Muscle layer of duodenum (tissue), 2 donors: ENCODE measurements at regions not wholly inside any gene's neighbourhood (a gene's known extent, or its start where the extent isn't known, plus 50 kb on each side); places are given as distances from the start of the nearest gene placed in this dataset.
"Not testable (repeated sequence)": the region's sequence is repeated elsewhere in the genome, so short reads cannot be mapped to it uniquely, and the experiment has no call there.

Experiments
- H3K27ac ChIP-seq: one replicate; pipeline ENCODE4 v1.7.0; 2013; ENCODE audit warnings: mild to moderate bottlenecking, low read length
- H3K27me3 ChIP-seq: one replicate; pipeline ENCODE4 v1.7.0; 2013; ENCODE audit warnings: low read depth, mild to moderate bottlenecking, control low read depth, low read length
- H3K36me3 ChIP-seq, 2 donors: one replicate each; pipeline ENCODE4 v1.7.0; 2013; ENCODE audit warnings: low read length in 2 of 2, control low read depth in 1 of 2, mild to moderate bottlenecking in 1 of 2; ENCODE audit not compliant: insufficient read depth in 2 of 2, control insufficient read depth in 1 of 2
- H3K4me1 ChIP-seq, 2 donors: one replicate each; pipeline ENCODE4 v1.7.0; 2013; ENCODE audit warnings: low read length in 2 of 2, mild to moderate bottlenecking in 2 of 2, control low read depth in 1 of 2, moderate library complexity in 1 of 2; ENCODE audit not compliant: insufficient read depth in 2 of 2, control insufficient read depth in 1 of 2
- H3K4me3 ChIP-seq, 2 donors: one replicate each; pipeline ENCODE4 v1.7.0; 2013; ENCODE audit warnings: low read length in 2 of 2, low read depth in 1 of 2, mild to moderate bottlenecking in 1 of 2
- H3K9me3 ChIP-seq, 2 donors: one replicate each; pipeline ENCODE4 v1.7.0; 2013; ENCODE audit warnings: low read length in 2 of 2, control low read depth in 1 of 2, mild to moderate bottlenecking in 1 of 2; ENCODE audit not compliant: control insufficient read depth in 1 of 2
- donor health status: healthy.

DNA sequence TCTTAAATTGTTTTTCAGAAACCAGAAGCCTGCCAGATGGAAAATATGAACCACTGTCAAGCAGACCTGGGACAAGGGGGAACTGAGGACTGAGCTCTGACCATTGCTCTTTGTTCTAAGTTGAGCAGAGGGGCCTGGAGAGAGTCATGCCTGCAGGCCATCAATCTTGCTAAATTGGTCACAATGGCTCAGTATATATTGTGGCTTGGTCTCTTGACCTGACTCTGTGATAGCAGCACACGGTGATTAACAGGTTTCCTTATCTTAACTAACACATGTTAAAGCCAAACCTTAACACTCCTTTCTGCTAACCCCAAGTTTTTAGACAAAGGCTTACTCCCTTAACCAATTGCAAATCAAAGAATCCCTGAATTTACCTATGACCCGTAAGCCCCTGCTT, 1281.2 kb upstream of the NUDT12 start:
- H3K27me3 ChIP-seq, result no peaks in the 10 kb centered on the region
- H3K36me3 ChIP-seq, result no peaks in the 10 kb centered on the region
- H3K4me1 ChIP-seq, result no peaks in the 10 kb centered on the region
- H3K9me3 ChIP-seq, result peaks cover 0 to 2% of the 10 kb centered on the region in 2 donors
- H3K4me3 ChIP-seq, result no peak overlapping the region
- H3K27ac ChIP-seq, result no peak overlapping the region

DNA sequence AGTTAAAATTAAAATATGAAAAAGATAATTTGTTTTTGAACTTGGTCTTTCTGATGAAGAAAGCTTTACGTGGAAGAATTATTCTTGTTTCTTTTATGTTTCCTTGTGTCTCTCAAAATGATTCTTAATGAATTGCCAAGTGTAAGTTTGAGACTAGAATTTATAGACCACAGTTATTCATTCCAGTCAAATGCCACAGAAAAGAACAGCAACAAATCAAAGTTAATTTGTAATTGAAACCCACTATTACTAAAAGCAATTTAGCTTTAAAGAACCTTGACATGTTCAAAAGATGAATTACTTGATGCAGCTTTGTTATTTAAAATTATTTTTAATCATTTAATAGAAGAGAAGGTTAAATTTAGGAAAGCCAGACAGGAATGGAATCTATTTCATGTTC, 1277.7 kb upstream of the NUDT12 start:
- H3K4me1 ChIP-seq, result no peaks in the 10 kb centered on the region
- no peaks in the 10 kb centered on the region for H3K27me3 ChIP-seq
- H3K27ac ChIP-seq, result no peak overlapping the region
- H3K36me3 ChIP-seq, result no peaks in the 10 kb centered on the region
- H3K4me3 ChIP-seq, result no peak overlapping the region
- no peaks in the 10 kb centered on the region for H3K9me3 ChIP-seq

DNA sequence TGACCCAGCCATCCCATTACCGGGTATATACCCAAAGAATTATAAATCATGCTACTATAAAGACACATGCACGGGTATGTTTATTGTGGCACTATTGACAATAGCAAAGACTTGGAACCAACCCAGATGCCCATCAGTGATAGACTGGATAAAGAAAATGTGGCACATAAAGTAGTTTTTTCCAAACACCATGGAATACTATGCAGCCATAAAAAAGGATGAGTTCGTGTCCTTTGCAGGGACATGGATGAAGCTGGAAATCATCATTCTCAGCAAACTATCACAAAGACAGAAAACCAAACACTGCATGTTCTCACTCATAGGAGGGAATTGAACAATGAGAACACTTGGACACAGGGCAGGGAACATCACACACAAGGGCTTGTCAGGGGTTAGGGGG, 1268.9 kb upstream of the NUDT12 start:
- not testable (repeated sequence) for H3K4me1 ChIP-seq, H3K27me3 ChIP-seq, H3K36me3 ChIP-seq, H3K9me3 ChIP-seq, H3K27ac ChIP-seq, H3K4me3 ChIP-seq

DNA sequence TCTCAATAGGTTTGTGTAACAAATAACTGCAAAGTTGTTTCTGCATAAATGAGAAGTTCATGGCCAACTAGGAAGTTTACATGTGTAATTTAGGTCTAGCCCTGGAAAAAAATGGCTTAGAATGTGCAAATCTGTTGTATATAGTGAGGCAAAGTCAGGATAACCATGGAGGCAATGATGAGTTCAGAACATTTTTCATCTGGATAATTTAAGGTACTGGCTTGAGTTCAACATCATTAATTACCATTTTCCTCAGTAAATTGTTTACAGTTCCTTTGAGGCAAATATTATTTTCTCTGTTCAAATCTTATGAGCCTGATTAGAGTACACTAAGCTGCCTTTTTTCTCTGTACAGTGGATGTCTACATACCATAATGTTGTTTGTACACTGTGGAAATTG, 1259.0 kb upstream of the NUDT12 start:
- no peak overlapping the region for H3K27ac ChIP-seq
- H3K4me3 ChIP-seq, result no peak overlapping the region
- no peaks in the 10 kb centered on the region for H3K9me3 ChIP-seq
- no peaks in the 10 kb centered on the region for H3K36me3 ChIP-seq
- H3K27me3 ChIP-seq, result no peaks in the 10 kb centered on the region
- no peaks in the 10 kb centered on the region for H3K4me1 ChIP-seq

DNA sequence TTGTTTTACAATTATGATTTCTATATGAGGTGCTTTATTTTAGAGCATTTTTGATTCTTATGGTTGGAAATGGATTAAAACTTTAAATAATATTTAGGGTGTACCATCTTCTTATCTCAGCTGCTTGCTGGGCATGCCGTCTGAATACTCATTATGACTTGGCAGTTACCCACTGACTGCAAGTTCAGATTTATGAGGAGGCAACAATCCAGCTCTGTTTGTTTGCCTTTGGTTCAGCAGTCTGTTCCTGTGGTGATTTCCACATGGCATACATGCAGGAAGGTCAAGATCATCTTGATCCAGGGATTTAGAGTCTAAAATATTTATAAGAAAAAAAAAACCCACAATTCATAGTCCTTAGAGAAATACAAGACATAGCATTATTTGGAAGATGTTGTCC, 1254.5 kb upstream of the NUDT12 start:
- no peaks in the 10 kb centered on the region for H3K27me3 ChIP-seq
- no peaks in the 10 kb centered on the region for H3K4me1 ChIP-seq
- H3K9me3 ChIP-seq, result no peaks in the 10 kb centered on the region
- no peaks in the 10 kb centered on the region for H3K36me3 ChIP-seq
- no peak overlapping the region for H3K27ac ChIP-seq
- H3K4me3 ChIP-seq, result no peak overlapping the region

DNA sequence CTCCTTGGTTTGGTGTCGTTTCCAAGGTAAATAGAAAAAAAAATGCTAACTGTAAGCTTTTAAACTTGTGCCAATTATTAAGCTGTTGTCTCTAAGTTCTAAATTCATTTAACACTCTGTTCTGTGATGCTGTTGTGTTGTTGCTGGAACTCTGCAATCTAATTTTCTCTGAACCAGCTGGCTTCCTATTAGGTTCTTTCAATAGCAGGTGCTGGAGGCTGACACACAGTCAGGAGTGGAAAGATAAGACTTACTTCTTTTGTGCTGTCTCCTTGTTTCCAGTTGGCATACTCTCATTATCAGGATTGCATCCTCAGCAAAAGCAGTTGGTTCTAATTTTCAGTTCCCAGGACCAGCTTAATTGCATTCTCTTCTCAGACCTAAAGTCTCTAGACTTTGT, 1252.6 kb upstream of the NUDT12 start:
- Histone ChIP-seq H3K27ac (no peak overlapping the region), H3K36me3 (no peaks in the 10 kb centered on the region), H3K9me3 (no peaks in the 10 kb centered on the region), H3K4me1 (no peaks in the 10 kb centered on the region), H3K4me3 (no peak overlapping the region), H3K27me3 (no peaks in the 10 kb centered on the region)

DNA sequence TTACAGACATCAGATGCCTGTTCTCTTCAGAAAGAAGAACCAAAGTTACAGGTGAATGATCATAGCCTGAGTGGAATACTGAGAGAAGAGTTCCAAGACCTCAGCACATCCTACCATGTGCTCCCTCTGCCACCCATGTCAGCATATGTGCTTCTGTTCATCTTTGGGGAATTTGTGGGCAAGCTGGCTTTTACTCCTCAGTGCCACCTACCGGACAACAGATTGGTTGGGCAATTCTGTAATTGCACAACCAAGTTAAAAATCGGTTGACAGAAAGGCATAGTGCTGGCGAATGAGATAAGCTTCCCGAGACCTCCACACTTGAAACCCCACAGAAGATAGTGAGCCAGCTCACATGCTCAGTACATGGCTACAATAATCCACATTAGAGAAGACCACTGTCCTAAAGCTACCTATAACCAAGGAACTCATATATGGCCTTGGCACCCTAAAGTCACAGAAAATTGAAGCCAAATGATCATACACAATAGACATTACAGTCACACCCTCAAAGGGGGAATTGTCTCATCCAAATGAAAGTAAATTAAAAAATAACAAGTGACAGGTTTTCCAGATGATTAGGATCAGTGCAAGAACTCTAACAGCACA, 1238.0 kb upstream of the NUDT12 start:
- no peaks in the 10 kb centered on the region for H3K36me3 ChIP-seq
- H3K9me3 ChIP-seq, result no peaks in the 10 kb centered on the region

DNA sequence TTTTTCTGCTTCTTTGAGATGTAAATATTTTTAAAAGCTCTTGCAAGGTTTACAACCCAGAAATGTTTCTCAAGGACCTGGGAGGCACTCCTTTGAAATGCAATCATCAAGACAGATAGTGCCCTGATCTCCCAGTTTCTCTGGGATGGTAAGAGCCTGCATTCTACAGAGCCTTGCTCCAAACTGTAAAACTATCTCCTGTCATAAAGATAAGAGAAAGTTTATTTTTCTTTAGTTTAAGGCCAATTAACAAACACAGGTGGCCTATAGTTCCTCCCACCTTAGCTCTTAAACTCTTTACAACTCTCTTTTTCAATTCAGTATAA, 1231.1 kb upstream of the NUDT12 start:
- no peak overlapping the region for H3K27ac ChIP-seq
- no peaks in the 10 kb centered on the region for H3K27me3 ChIP-seq
- no peaks in the 10 kb centered on the region for H3K36me3 ChIP-seq
- no peaks in the 10 kb centered on the region for H3K9me3 ChIP-seq
- H3K4me3 ChIP-seq, result no peak overlapping the region
- H3K4me1 ChIP-seq, result peaks cover 0 to 6% of the 10 kb centered on the region in 2 donors

More for the DNA sequence above, 1238.0 kb upstream of the NUDT12 start:
- Histone ChIP-seq H3K4me3 (no peak overlapping the region), H3K4me1 (no peaks in the 10 kb centered on the region), H3K27ac (no peak overlapping the region), H3K27me3 (no peaks in the 10 kb centered on the region)

DNA sequence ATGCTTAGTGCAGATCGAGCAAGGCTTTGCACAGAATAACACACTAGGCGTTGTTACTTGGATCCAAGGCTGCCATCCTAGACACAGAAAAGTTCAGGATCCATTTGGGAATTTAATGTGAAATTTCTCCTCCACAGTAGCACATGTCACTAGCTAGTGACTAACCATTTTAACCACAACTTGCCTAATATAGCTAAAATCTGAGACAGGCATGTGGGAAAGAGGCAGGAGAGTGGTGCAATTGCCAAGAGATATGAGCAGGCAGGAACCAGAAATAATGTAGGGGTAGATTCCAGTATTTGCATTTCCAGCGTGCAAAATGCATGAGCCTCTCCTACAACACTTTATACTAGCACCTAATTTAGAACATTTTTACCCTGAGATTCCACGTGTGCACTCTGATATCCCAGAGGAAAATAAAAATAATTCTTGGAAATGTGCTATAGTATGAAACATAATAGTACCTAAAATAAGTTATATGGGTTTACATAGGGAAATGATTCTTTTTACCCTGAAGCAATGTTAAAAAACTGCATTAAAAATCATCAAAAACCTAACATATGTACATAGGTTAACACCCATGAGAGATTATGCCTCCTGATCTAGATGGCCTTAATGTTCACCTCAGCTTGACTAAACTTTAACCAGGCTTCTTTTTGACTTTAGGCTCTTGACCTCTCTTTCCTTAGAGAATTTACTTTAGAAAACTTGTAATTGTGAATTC, 1230.6 kb upstream of the NUDT12 start:
- H3K9me3 ChIP-seq, result no peaks in the 10 kb centered on the region
- peaks cover 0 to 6% of the 10 kb centered on the region in 2 donors for H3K4me1 ChIP-seq
- H3K36me3 ChIP-seq, result no peaks in the 10 kb centered on the region
- H3K27me3 ChIP-seq, result no peaks in the 10 kb centered on the region
- no peak overlapping the region for H3K4me3 ChIP-seq
- H3K27ac ChIP-seq, result no peak overlapping the region

DNA sequence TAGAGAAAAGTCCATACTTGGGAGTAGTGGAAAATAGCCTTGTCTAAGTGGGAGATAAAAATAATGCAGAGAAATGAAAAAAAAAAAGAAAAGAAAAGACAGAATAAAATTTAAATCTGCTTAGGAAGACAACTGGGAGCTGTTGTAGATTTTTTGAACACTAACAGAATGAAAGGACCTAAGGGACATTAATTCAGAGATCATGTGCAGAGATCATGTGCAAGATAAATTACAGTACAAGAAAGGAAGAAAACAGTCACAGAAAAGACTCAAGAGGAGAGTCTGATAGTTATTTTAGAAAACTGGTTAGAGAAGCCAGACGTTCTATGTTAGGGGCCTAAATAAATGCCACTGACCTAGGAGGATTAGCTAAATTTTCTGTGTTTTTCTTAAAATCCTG, 1226.8 kb upstream of the NUDT12 start:
- Histone ChIP-seq H3K9me3 (peaks cover 0 to 4% of the 10 kb centered on the region in 2 donors), H3K4me1 (peaks cover 0 to 6% of the 10 kb centered on the region in 2 donors), H3K27me3 (no peaks in the 10 kb centered on the region), H3K36me3 (no peaks in the 10 kb centered on the region), H3K27ac (no peak overlapping the region), H3K4me3 (no peak overlapping the region)

DNA sequence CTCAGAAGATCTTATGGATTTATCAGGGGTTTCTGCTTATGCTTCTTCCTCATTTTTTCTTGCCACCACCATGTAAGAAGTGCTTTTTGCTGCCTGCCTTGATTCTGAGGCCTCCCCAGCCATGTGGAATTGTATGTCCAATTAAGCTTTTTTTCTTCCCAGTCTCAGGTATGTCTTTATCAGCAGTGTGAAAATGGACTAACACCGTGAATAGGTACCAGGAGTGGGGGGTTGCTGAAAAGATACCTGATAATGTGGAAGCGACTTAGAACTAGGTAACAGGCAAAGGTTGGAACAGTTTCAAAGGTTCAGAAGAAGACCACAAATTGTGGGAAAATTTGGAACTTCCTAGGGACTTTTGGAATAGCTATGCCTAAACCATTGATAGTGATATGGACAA, 1222.5 kb upstream of the NUDT12 start:
- H3K27ac ChIP-seq, result no peak overlapping the region

DNA sequence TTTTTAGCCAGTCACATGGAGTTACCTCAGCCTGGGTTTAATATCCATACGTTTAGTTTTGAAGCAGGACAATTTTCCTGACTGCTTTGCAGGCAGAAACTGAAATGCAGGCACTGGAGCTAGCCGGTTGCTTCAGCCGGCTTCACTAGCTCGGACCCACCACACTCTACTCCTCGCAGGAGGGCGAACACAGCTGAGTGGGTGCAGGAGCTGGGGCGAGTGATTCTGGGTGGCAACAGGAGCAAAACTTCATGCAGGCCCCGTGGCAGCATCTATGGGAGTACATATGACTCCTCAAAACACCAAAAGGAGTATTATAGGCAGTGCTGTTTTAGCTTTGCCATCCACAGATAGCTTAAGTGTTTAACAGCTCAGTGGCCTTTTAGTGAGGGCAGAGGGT, 1211.8 kb upstream of the NUDT12 start:
- Histone ChIP-seq H3K27me3 (no peaks in the 10 kb centered on the region), H3K27ac (no peak overlapping the region), H3K4me3 (no peak overlapping the region)

More for the DNA sequence above, 1222.5 kb upstream of the NUDT12 start:
- H3K36me3 ChIP-seq, result no peaks in the 10 kb centered on the region
- H3K9me3 ChIP-seq, result peaks cover 0 to 4% of the 10 kb centered on the region in 2 donors
- H3K4me1 ChIP-seq, result peaks cover 0 to 6% of the 10 kb centered on the region in 2 donors
- no peak overlapping the region for H3K4me3 ChIP-seq
- H3K27me3 ChIP-seq, result no peaks in the 10 kb centered on the region

More for the DNA sequence above, 1211.8 kb upstream of the NUDT12 start:
- peaks cover 0 to 5% of the 10 kb centered on the region in 2 donors for H3K9me3 ChIP-seq
- H3K4me1 ChIP-seq, result no peaks in the 10 kb centered on the region
- H3K36me3 ChIP-seq, result no peaks in the 10 kb centered on the region
